AG04450 (cell line): ENCODE measurements at regions not wholly inside any gene's neighbourhood (a gene's known extent, or its start where the extent isn't known, plus 50 kb on each side); places are given as distances from the start of the nearest gene placed in this dataset.

Experiments used
- CTCF ChIA-PET: fragments of 300-600, 350-600 bp; formaldehyde crosslinking; extraction: SDS; loops from one replicate; lab custom pipeline; 2022; ENCODE audit warnings: antibody characterized with exemption, inconsistent platforms; lab: Charles Lee
- POLR2A ChIA-PET: fragments of 350-600 bp; formaldehyde crosslinking; extraction: SDS; loops from one replicate; lab custom pipeline; 2021; ENCODE audit warnings: antibody characterized with exemption, inconsistent platforms; lab: Yijun Ruan, JAX
- DNase-seq: peaks from one replicate; pipeline ENCODE4 v3.0.0-alpha.2; 2011; ENCODE audit warnings: low read depth, low spot score
- H3K27ac ChIP-seq: one replicate; pipeline ENCODE4 v1.5.1; 2012; ENCODE audit warnings: low read depth, low read length, control low read depth
- H3K27me3 ChIP-seq: one replicate; pipeline ENCODE4 v1.6.0; 2012; ENCODE audit warnings: low read length; ENCODE audit not compliant: control insufficient read depth, insufficient read depth
- H3K4me3 ChIP-seq: 2 replicates; pipeline ENCODE4 v1.5.1; 2011; ENCODE audit warnings: mild to moderate bottlenecking, low read depth, low read length, control low read depth
- H3K9me3 ChIP-seq: 2 replicates; pipeline ENCODE4 v1.5.1; 2012; ENCODE audit warnings: low read length; ENCODE audit not compliant: control insufficient read depth, insufficient read depth
- TF ChIP-seq, protein P1 (sequence below): IDR thresholded peaks from 2 replicates; pipeline ENCODE4 v1.5.1; 2011; ENCODE audit warnings: low read depth, low read length, control low read depth, inconsistent platforms

DNA sequence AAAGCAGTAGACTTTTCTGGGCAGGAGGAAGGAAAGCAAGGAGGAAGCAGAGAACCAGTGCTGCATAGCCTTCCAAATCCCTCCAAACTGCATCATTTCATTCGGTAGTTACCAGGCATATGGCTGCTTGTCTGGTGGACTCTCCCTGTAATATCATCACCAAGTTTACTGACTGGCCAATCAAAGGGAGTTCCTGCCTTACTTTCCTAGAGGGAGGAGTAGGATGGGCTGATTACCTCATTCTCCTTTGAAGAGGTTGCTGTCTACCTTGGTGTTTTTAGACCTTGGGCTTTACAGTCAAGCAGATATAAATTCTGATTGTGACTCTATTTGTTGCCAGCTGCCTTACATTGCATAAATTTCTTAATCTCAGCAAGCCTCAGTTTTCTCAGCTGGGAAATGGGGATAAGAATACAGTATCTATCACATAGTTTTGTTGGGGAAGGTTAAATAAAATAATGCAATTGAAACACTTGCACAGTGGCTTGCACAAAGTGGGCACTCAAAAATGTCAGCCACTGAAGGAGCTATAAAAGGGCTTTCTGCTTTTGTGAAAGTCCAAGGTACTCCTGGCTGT lies 297.3 kb upstream of the PROX1 start:
- ChIA-PET CTCF (no interaction called here), POLR2A (no interaction called here)
- no peak overlapping the region for H3K27ac ChIP-seq
- no peak overlapping the region for H3K4me3 ChIP-seq
- H3K9me3 ChIP-seq: no peaks in the 10 kb centered on the region; the same call in 1 of the 2 replicates
- H3K27me3 ChIP-seq: no peaks in the 10 kb centered on the region
- no peak for DNase-seq
- TF ChIP-seq, protein P1, sequence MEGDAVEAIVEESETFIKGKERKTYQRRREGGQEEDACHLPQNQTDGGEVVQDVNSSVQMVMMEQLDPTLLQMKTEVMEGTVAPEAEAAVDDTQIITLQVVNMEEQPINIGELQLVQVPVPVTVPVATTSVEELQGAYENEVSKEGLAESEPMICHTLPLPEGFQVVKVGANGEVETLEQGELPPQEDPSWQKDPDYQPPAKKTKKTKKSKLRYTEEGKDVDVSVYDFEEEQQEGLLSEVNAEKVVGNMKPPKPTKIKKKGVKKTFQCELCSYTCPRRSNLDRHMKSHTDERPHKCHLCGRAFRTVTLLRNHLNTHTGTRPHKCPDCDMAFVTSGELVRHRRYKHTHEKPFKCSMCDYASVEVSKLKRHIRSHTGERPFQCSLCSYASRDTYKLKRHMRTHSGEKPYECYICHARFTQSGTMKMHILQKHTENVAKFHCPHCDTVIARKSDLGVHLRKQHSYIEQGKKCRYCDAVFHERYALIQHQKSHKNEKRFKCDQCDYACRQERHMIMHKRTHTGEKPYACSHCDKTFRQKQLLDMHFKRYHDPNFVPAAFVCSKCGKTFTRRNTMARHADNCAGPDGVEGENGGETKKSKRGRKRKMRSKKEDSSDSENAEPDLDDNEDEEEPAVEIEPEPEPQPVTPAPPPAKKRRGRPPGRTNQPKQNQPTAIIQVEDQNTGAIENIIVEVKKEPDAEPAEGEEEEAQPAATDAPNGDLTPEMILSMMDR: no peak

DNA sequence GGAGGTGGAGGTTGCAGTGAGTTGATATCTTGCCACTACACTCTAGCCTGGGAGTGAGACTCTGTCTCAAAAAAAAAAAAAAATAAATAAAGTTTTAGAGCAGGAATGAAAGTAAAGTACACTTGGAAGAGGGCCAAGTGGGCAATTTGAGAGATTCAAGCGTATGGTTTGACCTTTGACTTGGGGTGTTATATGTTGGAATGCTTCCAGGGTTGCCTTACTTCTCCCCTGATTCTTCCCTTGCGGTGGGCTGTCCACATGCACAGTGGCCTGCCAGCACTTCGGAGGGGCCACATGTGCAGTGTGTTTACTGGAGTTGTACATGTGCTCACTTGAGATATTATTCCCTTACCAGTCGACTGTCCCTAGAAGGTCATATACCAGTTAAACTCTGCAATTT lies 295.5 kb upstream of the PROX1 start:
- POLR2A ChIA-PET: no interaction called here
- Histone ChIP-seq H3K9me3 (peaks cover 2% of the 10 kb centered on the region; the same call in 1 of the 2 replicates), H3K4me3 (no peak overlapping the region), H3K27me3 (no peaks in the 10 kb centered on the region), H3K27ac (no peak overlapping the region)
- DNase-seq: no peak
- CTCF ChIA-PET: no interaction called here
- TF ChIP-seq, protein P1: no peak

DNA sequence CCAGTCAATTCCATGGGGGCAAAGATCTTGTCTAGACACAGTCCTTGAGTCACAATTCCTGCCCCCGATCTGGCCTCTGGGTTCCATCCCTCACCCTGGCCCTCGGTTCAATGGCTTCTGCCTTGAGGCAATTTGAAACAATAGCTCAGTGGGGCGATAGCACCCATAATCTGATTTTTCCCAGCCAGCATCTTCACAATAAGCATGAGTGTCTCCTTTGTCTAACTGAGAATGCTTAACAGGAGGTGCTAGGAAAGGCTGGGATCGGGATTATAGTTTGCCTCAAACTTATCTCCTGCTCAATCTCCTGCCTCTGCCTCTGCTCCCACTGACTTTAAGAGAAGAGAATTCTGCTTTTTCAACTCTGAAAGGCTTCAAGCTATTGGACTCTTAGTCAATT lies 293.9 kb upstream of the PROX1 start:
- no peak for DNase-seq
- CTCF ChIA-PET: no interaction called here
- no peak overlapping the region for H3K4me3 ChIP-seq
- no peaks in the 10 kb centered on the region for H3K27me3 ChIP-seq
- peaks cover 2% of the 10 kb centered on the region; the same call in 1 of the 2 replicates for H3K9me3 ChIP-seq
- H3K27ac ChIP-seq: no peak overlapping the region
- TF ChIP-seq, protein P1: no peak
- POLR2A ChIA-PET: no interaction called here

DNA sequence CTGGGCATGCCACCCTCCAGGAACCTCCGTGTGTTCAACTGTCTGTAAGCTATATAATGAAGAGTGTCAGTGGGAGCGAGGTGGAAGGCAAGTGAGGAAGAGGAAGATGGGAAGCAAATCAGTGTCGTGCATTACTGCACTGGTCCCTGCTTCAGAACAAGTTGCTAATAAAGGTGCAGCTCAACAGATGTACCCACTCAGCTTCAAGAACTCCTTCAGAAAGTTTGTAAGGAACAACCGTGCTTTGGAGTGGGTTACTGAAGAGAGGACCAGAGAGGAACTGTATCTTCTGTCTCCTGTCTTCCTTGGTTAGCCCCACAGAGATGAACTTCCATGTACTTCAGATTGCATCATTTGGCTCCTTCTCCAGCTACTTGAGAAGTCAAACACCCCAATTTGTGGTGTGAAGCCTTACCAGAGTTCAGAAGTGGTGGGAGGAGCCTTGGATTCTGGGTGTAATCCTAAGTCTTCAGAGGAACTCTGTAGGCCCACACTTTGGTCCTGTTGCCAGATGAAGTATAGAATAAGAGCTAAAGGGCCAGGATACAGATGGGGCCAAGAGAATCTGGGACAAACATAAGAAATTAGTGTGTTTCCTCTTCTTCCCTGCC lies 290.5 kb upstream of the PROX1 start:
- H3K9me3 ChIP-seq: peaks cover 2% of the 10 kb centered on the region; the same call in 1 of the 2 replicates
- TF ChIP-seq, protein P1: no peak
- ChIA-PET POLR2A (no interaction called here), CTCF (no interaction called here)
- H3K27ac ChIP-seq: no peak overlapping the region
- DNase-seq: no peak
- no peaks in the 10 kb centered on the region for H3K27me3 ChIP-seq
- H3K4me3 ChIP-seq: no peak overlapping the region

DNA sequence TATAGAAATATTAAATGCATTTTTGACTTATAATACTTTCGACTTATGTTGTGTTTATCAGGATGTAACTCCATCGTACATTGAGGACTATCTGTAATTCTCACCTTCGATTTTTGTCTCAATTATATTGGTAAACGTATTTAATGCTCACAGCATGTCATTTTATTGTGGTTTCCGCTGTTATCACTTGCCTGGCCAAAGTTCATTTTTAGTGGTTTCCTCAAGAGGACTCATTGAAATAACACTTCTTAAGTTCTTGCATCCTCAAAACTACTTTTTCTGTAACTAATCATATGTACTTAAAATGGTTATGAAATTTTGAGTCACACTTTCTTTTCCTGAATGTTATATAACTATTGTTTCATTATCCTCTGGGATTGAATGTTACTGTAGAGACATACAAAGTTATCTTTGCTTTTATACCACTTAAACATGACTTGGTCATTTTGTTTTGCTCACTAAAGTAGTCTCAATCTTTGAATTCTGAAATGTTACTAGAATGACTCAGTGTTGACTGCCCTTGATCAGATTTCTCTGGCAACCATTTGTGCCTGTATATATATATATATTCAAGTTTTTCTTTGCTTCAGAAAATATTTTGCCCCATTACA lies 289.6 kb upstream of the PROX1 start:
- H3K9me3 ChIP-seq: peaks cover 2% of the 10 kb centered on the region; the same call in 1 of the 2 replicates
- H3K4me3 ChIP-seq: no peak overlapping the region
- TF ChIP-seq, protein P1: no peak
- DNase-seq: no peak
- H3K27me3 ChIP-seq: no peaks in the 10 kb centered on the region
- H3K27ac ChIP-seq: no peak overlapping the region
- POLR2A ChIA-PET: no interaction called here
- CTCF ChIA-PET: no interaction called here
